NB4 (cell line): ENCODE measurements at regions not wholly inside any gene's neighbourhood (a gene's known extent, or its start where the extent isn't known, plus 50 kb on each side); places are given as distances from the start of the nearest gene placed in this dataset.

Experiments
- DNase-seq: peaks from one replicate; pipeline ENCODE4 v3.0.0; 2010; ENCODE audit warnings: low read depth
- H3K4me3 ChIP-seq: one replicate; pipeline ENCODE4 v1.5.1; 2011; ENCODE audit warnings: mild to moderate bottlenecking, low read depth, low read length, moderate library complexity
- CTCF ChIP-seq: IDR thresholded peaks from one replicate; pipeline ENCODE4 v1.5.1; 2012; ENCODE audit warnings: low read depth, low read length
- MAX ChIP-seq: IDR thresholded peaks from 2 replicates; pipeline ENCODE4 v1.6.1; 2011; ENCODE audit warnings: low read depth, low read length
- MYC ChIP-seq: IDR thresholded peaks from 2 replicates; pipeline ENCODE4 v1.6.1; 2011; ENCODE audit warnings: low read depth, low read length
- POLR2A ChIP-seq: IDR thresholded peaks from 2 replicates; pipeline ENCODE4 v1.6.1; 2011; ENCODE audit warnings: mild to moderate bottlenecking; ENCODE audit not compliant: insufficient read length; ENCODE audit errors: extremely low read depth

GRCh38 chr20:53839423-53840176, 230.8 kb downstream of the BCAS1 start:
- TF ChIP-seq MYC (peak; percentile 60; the same call in 1 of the 2 replicates), MAX (peak; percentile 29; the same call in 1 of the 2 replicates), CTCF (no peak)
- DNase-seq, result peak; percentile 95
- no peak overlapping the region for H3K4me3 ChIP-seq

GRCh38 chr20:53838311-53838868, 232.0 kb downstream of the BCAS1 start:
- TF ChIP-seq CTCF, result no peak
- no peak for TF ChIP-seq MAX
- no peak for TF ChIP-seq POLR2A
- TF ChIP-seq MYC, result no peak
- no peak overlapping the region for H3K4me3 ChIP-seq
- no peak for DNase-seq

- TF ChIP-seq CTCF, result no peak
- TF ChIP-seq MYC, result no peak
- TF ChIP-seq MAX, result no peak
- no peak for TF ChIP-seq POLR2A
- no peak for DNase-seq
- no peak overlapping the region for H3K4me3 ChIP-seq
These were observed 233.1 kb downstream of the BCAS1 start for GRCh38 chr20:53837126-53837826.

- TF ChIP-seq MYC (no peak), POLR2A (no peak)
- H3K4me3 ChIP-seq, result no peak overlapping the region
- DNase-seq, result no peak
These were observed 235.6 kb downstream of the BCAS1 start for GRCh38 chr20:53834749-53835148.

- TF ChIP-seq MAX (peak; percentile 15; the same call in 1 of the 2 replicates), POLR2A (no peak), MYC (no peak)
- no peak overlapping the region for H3K4me3 ChIP-seq
- DNase-seq, result peak; percentile 41
These were observed 236.3 kb downstream of the BCAS1 start for GRCh38 chr20:53834062-53834442.

- no peak overlapping the region for H3K4me3 ChIP-seq
These were observed 236.9 kb downstream of the BCAS1 start for GRCh38 chr20:53833333-53834061.

More at GRCh38 chr20:53833333-53834061, 236.9 kb downstream of the BCAS1 start:
- DNase-seq, result peak; percentile 33
- TF ChIP-seq MAX, result no peak
- TF ChIP-seq CTCF, result no peak
- TF ChIP-seq POLR2A, result no peak
- TF ChIP-seq MYC, result no peak
